DMS 273 (cell line): ENCODE measurements at regions not wholly inside any gene's neighbourhood (a gene's known extent, or its start where the extent isn't known, plus 50 kb on each side); places are given as distances from the start of the nearest gene placed in this dataset.

ENCODE experiments used
- DNase-seq: peaks from one replicate; lab custom pipeline; 2025; ENCODE audit not compliant: unreplicated experiment; lab: John Stamatoyannopoulos, UW

GRCh38 chr7:125848157-125848556, 918.5 kb upstream of the POT1 start:
- no peak for DNase-seq

- no peak for DNase-seq
These were observed 918.1 kb upstream of the POT1 start for GRCh38 chr7:125847692-125848091.

- no peak for DNase-seq
These were observed 917.4 kb upstream of the POT1 start for GRCh38 chr7:125847055-125847454.

- no peak for DNase-seq
These were observed 916.1 kb upstream of the POT1 start for GRCh38 chr7:125845686-125846085.

- DNase-seq, result no peak
These were observed 904.8 kb upstream of the POT1 start for GRCh38 chr7:125834421-125834820.

GRCh38 chr7:125833839-125834238, 904.2 kb upstream of the POT1 start:
- DNase-seq, result no peak

GRCh38 chr7:125830743-125831142, 901.1 kb upstream of the POT1 start:
- DNase-seq, result no peak

GRCh38 chr7:125828153-125828700, 898.6 kb upstream of the POT1 start:
- no peak for DNase-seq

GRCh38 chr7:125823538-125823937, 893.9 kb upstream of the POT1 start:
- DNase-seq, result no peak

- no peak for DNase-seq
These were observed 890.9 kb upstream of the POT1 start for GRCh38 chr7:125820495-125820894.

GRCh38 chr7:125814100-125814499, 884.5 kb upstream of the POT1 start:
- DNase-seq, result no peak

GRCh38 chr7:125806491-125806890, 876.9 kb upstream of the POT1 start:
- peak; percentile 62 for DNase-seq

GRCh38 chr7:125804273-125804672, 874.6 kb upstream of the POT1 start:
- no peak for DNase-seq

GRCh38 chr7:125780153-125780552, 850.5 kb upstream of the POT1 start:
- no peak for DNase-seq

GRCh38 chr7:125775317-125775716, 845.7 kb upstream of the POT1 start:
- no peak for DNase-seq

- DNase-seq, result no peak
These were observed 843.6 kb upstream of the POT1 start for GRCh38 chr7:125773113-125773785.

- no peak for DNase-seq
These were observed 818.3 kb upstream of the POT1 start for GRCh38 chr7:125747966-125748365.

- DNase-seq, result no peak
These were observed 816.9 kb upstream of the POT1 start for GRCh38 chr7:125746510-125746909.

GRCh38 chr7:125727215-125727614, 797.6 kb upstream of the POT1 start:
- DNase-seq, result no peak

GRCh38 chr7:125695626-125696025, 766.0 kb upstream of the POT1 start:
- no peak for DNase-seq

- no peak for DNase-seq
These were observed 753.5 kb upstream of the POT1 start for GRCh38 chr7:125683156-125683555.

GRCh38 chr7:125681508-125681907, 751.9 kb upstream of the POT1 start:
- no peak for DNase-seq

GRCh38 chr7:125678771-125679170, 749.1 kb upstream of the POT1 start:
- no peak for DNase-seq
